RWPE2 (cell line): ENCODE measurements at regions not wholly inside any gene's neighbourhood (a gene's known extent, or its start where the extent isn't known, plus 50 kb on each side); places are given as distances from the start of the nearest gene placed in this dataset.
A peak's percentile ranks its signal among the peaks of the same experiment; 100 is the strongest.
"Not testable (repeated sequence)": the region's sequence is repeated elsewhere in the genome, so short reads cannot be mapped to it uniquely, and the experiment has no call there.

Experiments
- ATAC-seq: fragments of 200-7000 bp; cut with Tn5 transposase; 3 replicates; pipeline ENCODE4 v1.9.1; 2021; ENCODE audit warnings: low read depth
- DNase-seq: peaks from one replicate; pipeline ENCODE4 v3.0.0-alpha.2; 2020; ENCODE audit warnings: low spot score
- H3K27ac ChIP-seq: fragments of 450-650 bp; 2 replicates; pipeline ENCODE4 v1.5.1; 2017; ENCODE audit warnings: mild to moderate bottlenecking; ENCODE audit not compliant: poor library complexity, severe bottlenecking
- H3K27me3 ChIP-seq: fragments of 250-450 bp; sonication (Bioruptor Pico); 2 replicates; pipeline ENCODE4 v1.5.1; 2021; ENCODE audit warnings: mild to moderate bottlenecking, moderate library complexity; ENCODE audit not compliant: insufficient read depth, poor library complexity, severe bottlenecking
- H3K36me3 ChIP-seq: fragments of 250-450 bp; sonication (Bioruptor Pico); 2 replicates; pipeline ENCODE4 v1.5.1; 2020; ENCODE audit warnings: low read depth, mild to moderate bottlenecking, moderate library complexity
- H3K4me1 ChIP-seq: fragments of 250-450 bp; sonication (Bioruptor Pico); 2 replicates; pipeline ENCODE4 v1.5.1; 2021; ENCODE audit warnings: mild to moderate bottlenecking, moderate library complexity; ENCODE audit not compliant: insufficient read depth, poor library complexity, severe bottlenecking
- H3K4me3 ChIP-seq: fragments of 250-450 bp; sonication (Bioruptor Pico); 2 replicates; pipeline ENCODE4 v1.5.1; 2021; ENCODE audit warnings: mild to moderate bottlenecking, moderate library complexity; ENCODE audit not compliant: severe bottlenecking
- H3K9me3 ChIP-seq: fragments of 250-450 bp; sonication (Bioruptor Pico); 2 replicates; pipeline ENCODE4 v1.5.1; 2021; ENCODE audit warnings: mild to moderate bottlenecking, moderate library complexity; ENCODE audit not compliant: severe bottlenecking
- TF ChIP-seq, protein P1 (sequence below): fragments of 450-650 bp; IDR thresholded peaks from one replicate; pipeline ENCODE4 v1.5.1; 2017; ENCODE audit warnings: mild to moderate bottlenecking, moderate library complexity; ENCODE audit not compliant: poor library complexity, severe bottlenecking

DNA sequence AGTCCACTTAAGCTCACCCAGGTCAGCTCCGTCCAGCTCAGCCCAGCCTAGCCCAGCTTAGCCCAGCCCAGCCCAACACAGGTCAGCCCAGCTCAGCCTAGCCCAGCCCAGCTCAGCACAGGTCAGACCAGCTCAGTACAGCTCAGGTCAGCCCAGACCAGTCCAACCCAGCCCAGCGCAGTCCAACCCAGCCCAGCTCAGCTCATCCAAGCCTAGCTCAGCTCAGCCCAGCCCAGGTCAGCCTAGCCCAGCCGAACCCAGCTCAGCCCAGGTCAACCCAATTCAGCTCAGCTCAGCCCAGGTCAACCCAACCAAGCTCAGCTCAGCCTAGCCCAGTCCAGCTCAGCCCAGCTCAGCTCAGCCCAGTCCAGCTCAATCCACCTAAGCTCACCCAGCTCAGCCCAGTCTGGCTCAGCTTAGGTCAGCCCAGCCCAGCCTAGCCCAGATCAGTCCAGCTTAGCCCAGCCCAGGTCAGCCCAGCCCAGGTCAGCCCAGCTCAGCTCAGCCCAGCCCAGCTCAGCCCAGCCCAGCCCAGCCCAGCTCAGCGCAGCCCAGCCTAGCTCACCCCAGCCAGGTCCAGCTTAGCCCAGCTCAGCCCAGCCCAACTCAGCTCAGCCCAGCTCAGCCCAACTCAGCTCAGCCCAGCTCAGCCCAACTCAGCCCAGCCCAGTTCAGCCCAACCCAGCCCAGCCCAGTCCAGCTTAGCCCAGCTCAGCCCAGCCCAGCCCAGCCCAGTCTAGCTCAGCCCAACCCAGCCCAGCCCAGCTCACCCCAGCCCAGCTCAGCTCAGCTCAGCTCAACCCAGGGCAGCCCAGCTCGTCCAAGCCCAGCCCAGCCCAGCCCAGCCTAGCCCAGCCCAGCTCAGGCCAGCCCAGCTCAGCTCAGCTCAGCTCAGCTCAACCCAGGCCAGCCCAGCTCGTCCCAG, 184.0 kb downstream of the TMEM121 start:
- Histone ChIP-seq H3K36me3 (no peaks in the 10 kb centered on the region), H3K27ac (no peak overlapping the region), H3K9me3 (no peaks in the 10 kb centered on the region), H3K27me3 (no peaks in the 10 kb centered on the region), H3K4me1 (no peaks in the 10 kb centered on the region), H3K4me3 (no peak overlapping the region)
- TF ChIP-seq, protein P1, sequence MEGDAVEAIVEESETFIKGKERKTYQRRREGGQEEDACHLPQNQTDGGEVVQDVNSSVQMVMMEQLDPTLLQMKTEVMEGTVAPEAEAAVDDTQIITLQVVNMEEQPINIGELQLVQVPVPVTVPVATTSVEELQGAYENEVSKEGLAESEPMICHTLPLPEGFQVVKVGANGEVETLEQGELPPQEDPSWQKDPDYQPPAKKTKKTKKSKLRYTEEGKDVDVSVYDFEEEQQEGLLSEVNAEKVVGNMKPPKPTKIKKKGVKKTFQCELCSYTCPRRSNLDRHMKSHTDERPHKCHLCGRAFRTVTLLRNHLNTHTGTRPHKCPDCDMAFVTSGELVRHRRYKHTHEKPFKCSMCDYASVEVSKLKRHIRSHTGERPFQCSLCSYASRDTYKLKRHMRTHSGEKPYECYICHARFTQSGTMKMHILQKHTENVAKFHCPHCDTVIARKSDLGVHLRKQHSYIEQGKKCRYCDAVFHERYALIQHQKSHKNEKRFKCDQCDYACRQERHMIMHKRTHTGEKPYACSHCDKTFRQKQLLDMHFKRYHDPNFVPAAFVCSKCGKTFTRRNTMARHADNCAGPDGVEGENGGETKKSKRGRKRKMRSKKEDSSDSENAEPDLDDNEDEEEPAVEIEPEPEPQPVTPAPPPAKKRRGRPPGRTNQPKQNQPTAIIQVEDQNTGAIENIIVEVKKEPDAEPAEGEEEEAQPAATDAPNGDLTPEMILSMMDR, result no peak
- 0 out of 3 replicates have a peak, but pooled peaks have one; percentile 3 for ATAC-seq
- DNase-seq, result peak; percentile 72

DNA sequence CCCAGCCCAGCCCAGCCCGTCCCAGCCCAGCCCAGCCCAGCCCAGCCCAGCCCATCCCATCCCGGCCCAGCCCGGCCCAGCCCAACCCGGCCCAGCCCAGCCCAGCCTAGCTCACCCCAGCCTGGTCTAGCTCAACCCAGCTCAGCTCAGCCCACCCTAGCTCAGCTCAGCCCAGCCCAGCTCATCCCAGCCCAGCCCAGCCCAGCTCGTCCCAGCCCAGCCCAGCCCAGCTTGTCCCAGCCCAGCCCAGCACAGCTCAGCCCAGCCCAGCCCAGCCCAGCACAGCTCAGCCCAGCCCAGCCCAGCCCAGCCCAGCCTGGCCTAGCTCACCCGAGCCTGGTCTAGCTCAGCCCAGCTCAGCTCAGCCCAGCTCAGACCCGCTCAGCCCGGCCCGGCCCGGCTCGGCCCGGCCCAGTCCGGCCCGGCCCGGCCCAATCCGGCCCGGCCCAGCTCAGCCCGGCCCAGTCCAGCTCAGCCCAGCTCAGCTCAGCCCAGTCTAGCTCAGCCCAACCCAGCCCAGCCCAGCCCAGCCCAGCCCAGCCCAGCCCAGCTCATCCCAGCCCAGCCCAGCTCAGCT, 184.7 kb downstream of the TMEM121 start:
- DNase-seq, result peak; percentile 61
- H3K9me3 ChIP-seq, result no peaks in the 10 kb centered on the region
- H3K4me1 ChIP-seq, result no peaks in the 10 kb centered on the region
- no peak for ATAC-seq
- no peaks in the 10 kb centered on the region for H3K36me3 ChIP-seq
- no peaks in the 10 kb centered on the region for H3K27me3 ChIP-seq
- TF ChIP-seq, protein P1, result no peak
- no peak overlapping the region for H3K27ac ChIP-seq
- no peak overlapping the region for H3K4me3 ChIP-seq

DNA sequence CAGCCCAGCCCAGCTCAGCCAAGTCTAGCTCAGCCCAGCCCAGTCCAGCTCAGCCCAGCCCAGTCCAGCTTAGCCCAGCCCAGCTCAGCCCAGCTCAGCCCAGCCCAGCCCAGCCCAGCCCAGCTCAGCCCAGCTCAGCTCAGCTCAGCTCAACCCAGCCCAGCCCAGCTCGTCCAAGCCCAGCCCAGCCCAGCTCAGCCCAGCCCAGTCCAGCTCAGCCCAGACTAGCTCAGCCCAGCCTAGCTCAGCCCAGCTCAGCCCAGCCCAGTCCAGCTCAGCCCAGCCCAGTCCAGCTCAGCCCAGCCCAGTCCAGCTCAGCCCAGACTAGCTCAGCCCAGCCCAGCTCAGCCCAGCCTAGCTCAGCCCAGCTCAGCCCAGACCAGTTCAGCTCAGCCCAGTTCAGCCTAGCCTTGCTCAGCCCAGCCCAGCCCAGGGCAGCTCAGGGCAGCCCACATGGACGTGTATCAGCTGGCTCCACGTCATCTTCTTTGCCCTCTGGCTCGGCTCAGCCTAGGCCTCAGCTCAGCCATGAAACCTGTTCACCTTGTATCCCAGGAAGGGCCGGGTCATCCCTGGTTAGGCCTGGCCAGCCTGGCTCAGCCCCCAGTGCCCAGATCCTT, 185.6 kb downstream of the TMEM121 start:
- TF ChIP-seq, protein P1, result no peak
- Histone ChIP-seq H3K4me3 (no peak overlapping the region), H3K27me3 (no peaks in the 10 kb centered on the region), H3K36me3 (no peaks in the 10 kb centered on the region), H3K4me1 (no peaks in the 10 kb centered on the region), H3K27ac (no peak overlapping the region), H3K9me3 (no peaks in the 10 kb centered on the region)
- peak; percentile 61 for DNase-seq
- ATAC-seq, result no peak

DNA sequence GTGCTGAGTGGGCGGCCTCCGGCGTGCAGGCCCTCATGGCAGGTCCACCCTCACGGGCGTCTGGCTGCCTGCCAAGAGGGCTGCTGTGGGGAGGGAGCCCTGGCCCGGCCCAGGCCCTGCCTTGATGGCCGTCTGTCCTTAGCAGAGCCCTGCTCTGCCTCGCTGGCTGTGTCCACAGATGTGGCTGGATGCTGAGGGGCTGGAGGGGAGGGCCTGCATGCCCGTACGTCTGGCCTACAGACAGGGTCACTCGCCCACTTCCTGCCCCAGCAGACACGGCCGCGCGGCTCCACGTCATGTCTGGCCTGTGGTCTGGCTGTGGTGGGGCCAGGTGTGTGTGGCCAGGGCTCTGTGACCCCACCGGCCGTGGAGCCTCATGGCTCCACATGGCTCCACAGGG, 186.3 kb downstream of the TMEM121 start:
- not testable (repeated sequence) for ATAC-seq, H3K9me3 ChIP-seq, H3K4me3 ChIP-seq, H3K27ac ChIP-seq, H3K4me1 ChIP-seq, H3K27me3 ChIP-seq, H3K36me3 ChIP-seq
- peak; percentile 75 for DNase-seq

DNA sequence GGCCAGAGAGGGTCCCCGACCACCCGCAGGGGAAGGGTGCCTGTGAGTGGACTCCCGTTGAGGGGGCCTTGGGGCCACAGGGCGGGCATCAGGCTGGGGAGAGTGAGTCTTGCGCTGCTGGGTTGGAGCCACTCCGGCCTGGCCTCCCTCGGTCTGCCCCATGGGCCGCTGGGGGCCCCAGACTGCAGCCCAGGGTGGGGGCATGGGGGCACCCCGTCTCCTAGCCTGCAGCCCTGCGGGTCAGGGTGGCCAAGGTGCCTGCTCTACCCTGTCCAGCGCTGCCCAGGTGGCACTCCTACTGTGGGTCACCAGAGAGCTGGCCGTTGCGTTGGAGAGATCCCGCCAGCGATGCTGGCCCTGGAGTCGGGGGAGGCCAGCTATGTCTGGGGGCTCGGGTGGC, 186.8 kb downstream of the TMEM121 start:
- DNase-seq, result peak; percentile 63
- H3K4me1 ChIP-seq, H3K27me3 ChIP-seq, H3K9me3 ChIP-seq, H3K4me3 ChIP-seq, H3K27ac ChIP-seq, H3K36me3 ChIP-seq, ATAC-seq: not testable (repeated sequence)

DNA sequence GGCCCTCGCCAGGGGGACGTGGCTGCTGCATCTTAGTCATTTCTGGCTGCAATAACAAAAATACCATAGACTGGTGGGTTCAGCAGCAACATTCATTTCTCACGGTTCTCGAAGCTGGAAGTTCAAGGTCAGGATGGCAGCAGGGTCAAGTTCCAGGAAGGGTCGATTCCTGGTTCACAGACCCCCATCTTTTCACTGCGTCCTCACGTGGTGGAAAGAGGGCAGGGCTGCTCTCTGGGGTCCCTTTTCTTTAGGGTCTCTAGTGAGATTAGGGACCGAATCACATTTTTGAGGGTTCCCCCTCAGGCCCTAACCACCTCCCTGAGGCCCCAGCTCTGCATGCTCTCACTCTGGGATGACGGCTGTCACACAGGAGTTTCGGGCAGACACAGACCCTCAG, 187.5 kb downstream of the TMEM121 start:
- H3K27me3 ChIP-seq, H3K27ac ChIP-seq, H3K9me3 ChIP-seq, H3K4me1 ChIP-seq, H3K4me3 ChIP-seq, ATAC-seq, H3K36me3 ChIP-seq: not testable (repeated sequence)
- peak; percentile 7 for DNase-seq

DNA sequence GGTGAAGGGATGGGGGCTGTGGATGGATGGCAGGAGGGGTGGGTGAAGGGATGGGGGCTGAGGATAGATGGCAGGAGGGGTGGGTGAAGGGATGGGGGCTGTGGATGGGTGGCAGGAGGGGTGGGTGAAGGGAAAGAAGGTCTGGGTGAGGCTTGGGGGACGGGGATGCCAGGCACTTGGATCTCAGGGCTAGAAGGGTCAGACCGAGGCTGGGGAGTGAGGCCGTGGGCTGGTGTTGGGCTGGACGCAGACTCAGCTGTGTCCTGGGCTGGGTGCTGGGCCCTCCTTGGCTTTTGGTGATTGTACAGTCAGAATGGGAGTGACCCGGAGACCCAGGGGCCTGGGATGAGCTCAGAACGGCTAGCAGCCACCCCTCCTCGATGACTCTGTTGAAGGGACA, 192.4 kb downstream of the TMEM121 start:
- ATAC-seq, H3K27ac ChIP-seq, H3K4me3 ChIP-seq, H3K36me3 ChIP-seq, H3K4me1 ChIP-seq, H3K27me3 ChIP-seq, H3K9me3 ChIP-seq: not testable (repeated sequence)
- peak; percentile 20 for DNase-seq

DNA sequence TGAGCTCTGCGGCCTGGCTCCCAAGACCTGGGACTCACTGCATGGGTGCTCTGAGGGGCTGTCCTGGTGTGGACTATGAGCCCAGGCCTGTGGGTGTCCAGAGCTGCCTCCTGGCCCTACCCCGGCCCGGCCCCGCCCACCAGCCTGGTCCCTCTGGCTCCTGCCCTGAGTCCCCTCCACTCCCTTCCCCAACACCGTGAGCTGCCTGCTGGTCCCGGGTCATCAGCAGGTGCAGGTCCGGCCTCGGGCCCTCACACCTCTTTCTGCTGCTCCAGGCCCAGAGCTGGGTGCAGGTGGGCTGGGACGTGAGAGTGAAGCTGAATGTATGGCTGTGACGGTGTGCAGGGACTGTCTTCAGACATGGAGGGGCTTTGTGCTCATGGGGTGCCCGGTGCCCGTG, 193.7 kb downstream of the TMEM121 start:
- H3K27ac ChIP-seq, ATAC-seq, H3K4me1 ChIP-seq, H3K27me3 ChIP-seq, H3K9me3 ChIP-seq, H3K36me3 ChIP-seq, H3K4me3 ChIP-seq: not testable (repeated sequence)
- DNase-seq, result peak; percentile 39
